ENCODE measurements at regions not wholly inside any gene's neighbourhood (a gene's known extent, or its start where the extent isn't known, plus 50 kb on each side); places are given as distances from the start of the nearest gene placed in this dataset.

GRCh38 chr16:82337355-82337754 lies 167.3 kb upstream of the MPHOSPH6 start:
- H3K27me3 ChIP-seq (replicated peaks; ENCODE audit: insufficient read depth): no peaks in the 10 kb centered on the region
- no peaks in the 10 kb centered on the region for H3K9me3 ChIP-seq
- DNase-seq (ENCODE audit: low spot score): no peak
- no peak overlapping the region for H3K4me3 ChIP-seq
- no peaks in the 10 kb centered on the region for H3K4me1 ChIP-seq (replicated peaks)
- intact Hi-C loops (cut with DNase I): no loop called here
- H3K36me3 ChIP-seq: no peaks in the 10 kb centered on the region
- TF ChIP-seq POLR2A (IDR thresholded peaks at IDR 0.05) (no peak), CTCF (IDR thresholded peaks at IDR 0.05) (no peak), POLR2AphosphoS5 (IDR thresholded peaks at IDR 0.05) (no peak)
- no peak overlapping the region for H3K27ac ChIP-seq
- WGBS: 66% methylated on average over 3 of the region's 3 CpGs

- 78% methylated on average over 6 of the region's 6 CpGs for WGBS
- TF ChIP-seq POLR2A (IDR thresholded peaks at IDR 0.05) (no peak), CTCF (IDR thresholded peaks at IDR 0.05) (no peak), POLR2AphosphoS5 (IDR thresholded peaks at IDR 0.05) (no peak)
- DNase-seq (ENCODE audit: low spot score): no peak
- H3K27me3 ChIP-seq (replicated peaks; ENCODE audit: insufficient read depth): no peaks in the 10 kb centered on the region
- no peaks in the 10 kb centered on the region for H3K36me3 ChIP-seq
- H3K4me3 ChIP-seq: no peak overlapping the region
- H3K27ac ChIP-seq: peak overlapping the region in 1 of 2 donors; percentile 85
- H3K9me3 ChIP-seq: no peaks in the 10 kb centered on the region
- intact Hi-C loops (cut with DNase I): no loop called here
- H3K4me1 ChIP-seq (replicated peaks): peaks cover 4% of the 10 kb centered on the region
Observed at GRCh38 chr16:82331974-82332750, 162.1 kb upstream of the MPHOSPH6 start.

- TF ChIP-seq POLR2A (IDR thresholded peaks at IDR 0.05): no peak
- TF ChIP-seq CTCF (IDR thresholded peaks at IDR 0.05): no peak
- no peak for TF ChIP-seq POLR2AphosphoS5 (IDR thresholded peaks at IDR 0.05)
Observed at GRCh38 chr16:82331397-82331796, 161.4 kb upstream of the MPHOSPH6 start.

GRCh38 chr16:82329504-82330192 lies 159.6 kb upstream of the MPHOSPH6 start:
- no peaks in the 10 kb centered on the region for H3K9me3 ChIP-seq
- no peaks in the 10 kb centered on the region for H3K27me3 ChIP-seq (replicated peaks; ENCODE audit: insufficient read depth)
- peaks cover 4% of the 10 kb centered on the region for H3K4me1 ChIP-seq (replicated peaks)
- WGBS: 35% methylated on average over 11 of the region's 11 CpGs
- TF ChIP-seq POLR2AphosphoS5 (IDR thresholded peaks at IDR 0.05) (peak; percentile 84), CTCF (IDR thresholded peaks at IDR 0.05) (no peak), POLR2A (IDR thresholded peaks at IDR 0.05) (no peak)
- intact Hi-C loops (cut with DNase I): no loop called here
- H3K4me3 ChIP-seq: no peak overlapping the region
- peak; percentile 88 for DNase-seq (ENCODE audit: low spot score)
- no peaks in the 10 kb centered on the region for H3K36me3 ChIP-seq
- H3K27ac ChIP-seq: peak overlapping the region; percentile 77 to 85

More at GRCh38 chr16:82331397-82331796, 161.4 kb upstream of the MPHOSPH6 start:
- DNase-seq (ENCODE audit: low spot score): no peak
- 76% methylated on average over 3 of the region's 3 CpGs for WGBS
- Histone ChIP-seq H3K36me3 (no peaks in the 10 kb centered on the region), H3K4me3 (no peak overlapping the region), H3K27me3 (replicated peaks; ENCODE audit: insufficient read depth) (no peaks in the 10 kb centered on the region), H3K4me1 (replicated peaks) (peaks cover 4% of the 10 kb centered on the region), H3K9me3 (no peaks in the 10 kb centered on the region), H3K27ac (peak overlapping the region; percentile 33 to 85)
- intact Hi-C loops (cut with DNase I): no loop called here

Data from prostate gland (tissue), 2 donors.